Activated CD4-positive, alpha-beta T cell treated with anti-CD3 and anti-CD28 coated beads for 24 hours (primary cell): ENCODE measurements at regions not wholly inside any gene's neighbourhood (a gene's known extent, or its start where the extent isn't known, plus 50 kb on each side); places are given as distances from the start of the nearest gene placed in this dataset.
A peak's percentile ranks its signal among the peaks of the same experiment; 100 is the strongest.

Source experiments
- DNase-seq, 2 donors: peaks; one replicate each; pipeline ENCODE4 v3.0.0-alpha.2; 2020; ENCODE audit warnings: low read depth in 2 of 2

DNA sequence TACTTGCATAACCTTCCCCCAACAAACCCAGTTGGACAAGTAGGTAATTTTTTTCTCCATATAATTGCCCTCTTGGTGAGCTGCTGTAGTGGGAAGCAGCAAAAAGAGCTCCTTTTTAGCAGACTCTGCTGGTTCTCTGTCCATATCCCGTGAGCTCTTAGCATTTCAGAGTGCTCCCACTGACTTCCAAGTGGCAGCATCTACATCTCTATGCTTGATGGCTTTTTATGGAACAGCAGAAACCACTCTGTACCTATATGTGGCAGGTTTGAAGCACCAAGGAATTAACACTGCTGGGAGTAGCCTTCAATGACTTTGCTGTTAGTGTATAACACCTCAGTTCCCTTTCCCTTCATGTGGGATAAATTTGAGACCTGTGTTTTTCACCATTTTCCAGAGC, 168.4 kb upstream of the NHS start:
- DNase-seq: no peak

DNA sequence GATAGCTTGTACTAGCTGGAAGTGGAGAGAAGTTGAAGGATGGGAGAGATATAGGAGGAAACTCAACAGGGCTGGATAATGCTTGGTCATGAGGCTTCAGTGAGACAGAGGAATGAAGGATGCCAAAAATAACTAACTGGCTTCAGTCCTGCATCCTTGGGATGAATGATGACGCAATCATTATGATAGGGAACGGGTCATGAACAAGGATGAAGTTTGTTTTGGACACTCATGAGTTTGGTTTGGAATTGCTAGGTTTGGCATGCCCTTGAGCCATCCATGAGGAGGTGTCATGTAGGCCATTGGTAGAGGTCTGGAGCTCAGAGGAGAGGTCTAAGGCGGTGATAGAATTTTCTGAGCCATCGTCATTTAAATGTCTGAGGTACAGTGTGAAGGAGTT, 160.0 kb upstream of the NHS start:
- no peak for DNase-seq

DNA sequence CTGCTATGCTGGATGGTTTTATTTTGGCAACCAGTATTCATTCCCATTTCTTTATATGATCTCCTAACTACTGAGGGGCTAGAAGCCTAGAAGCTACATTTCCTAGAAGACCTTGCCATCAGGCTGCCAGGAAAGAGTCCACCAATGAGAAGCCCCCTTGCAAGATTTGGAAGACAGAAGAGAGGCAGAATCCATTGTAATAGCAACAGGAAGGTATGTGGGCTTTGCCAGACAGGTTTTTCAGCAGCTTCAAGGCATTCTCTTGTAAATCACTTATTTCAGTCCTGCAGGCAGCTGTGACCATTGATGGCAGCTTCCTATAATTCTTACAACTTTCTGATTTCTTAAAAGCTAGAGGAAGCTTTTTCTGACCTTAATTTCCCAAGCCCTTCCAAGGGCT, 148.3 kb upstream of the NHS start:
- no peak for DNase-seq

DNA sequence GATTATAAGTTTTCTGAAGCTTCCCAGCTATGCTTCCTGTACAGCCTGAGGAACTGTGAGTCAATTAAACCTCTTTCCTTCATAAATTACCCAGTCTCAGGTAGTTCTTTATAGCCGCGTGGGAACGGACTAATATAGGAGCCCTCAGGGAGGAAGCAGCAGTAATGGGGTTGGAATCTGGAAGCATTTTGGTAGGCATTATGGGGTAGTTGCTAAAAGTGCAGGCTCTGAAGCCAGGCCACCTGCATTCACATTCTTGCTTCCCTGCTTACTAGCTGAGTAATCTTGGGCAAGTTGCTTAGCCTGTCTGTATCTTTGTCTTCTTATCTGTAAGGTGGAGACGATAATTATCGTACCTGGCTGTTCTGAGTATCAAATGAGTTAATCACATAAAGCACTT, 137.9 kb upstream of the NHS start:
- no peak for DNase-seq

DNA sequence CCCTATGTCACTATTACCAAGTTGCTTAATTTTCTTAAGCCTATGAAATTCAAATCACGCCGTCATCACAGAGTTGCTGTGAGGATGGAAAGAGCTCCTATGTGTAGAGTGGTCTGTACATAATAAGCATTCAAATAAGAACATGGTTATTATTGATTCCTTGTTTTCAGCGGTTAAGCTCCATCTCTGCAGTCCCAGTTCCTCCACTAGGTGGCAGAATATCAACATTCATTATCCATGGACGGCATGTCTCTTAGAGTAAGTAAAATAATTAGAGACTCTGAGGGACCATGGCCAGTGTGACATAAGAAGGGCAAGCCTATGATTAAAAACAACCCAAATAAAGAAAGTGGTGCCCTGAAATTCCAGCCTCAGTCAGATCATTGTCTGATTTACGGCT, 132.5 kb upstream of the NHS start:
- DNase-seq: peak in 1 of 2 donors; percentile 20

DNA sequence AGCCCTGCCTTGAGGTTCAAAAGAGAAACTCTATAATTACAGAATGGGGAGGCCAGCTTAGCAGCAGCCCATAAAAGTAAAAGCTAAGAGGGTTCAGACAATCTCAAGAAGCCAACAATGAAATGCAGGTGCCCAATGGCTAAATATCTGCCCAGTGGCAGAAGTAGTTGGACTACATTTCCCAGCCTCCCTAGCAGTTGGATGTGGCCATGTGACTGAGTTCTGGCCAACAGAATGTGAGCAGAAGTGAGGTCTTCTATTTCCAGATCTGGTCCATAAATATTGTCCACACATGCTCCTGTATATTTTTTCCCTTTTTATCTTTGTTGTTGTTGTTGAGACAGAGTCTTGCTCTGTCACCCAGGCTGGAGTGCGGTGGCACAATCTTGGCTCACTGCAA, 127.9 kb upstream of the NHS start:
- no peak for DNase-seq

DNA sequence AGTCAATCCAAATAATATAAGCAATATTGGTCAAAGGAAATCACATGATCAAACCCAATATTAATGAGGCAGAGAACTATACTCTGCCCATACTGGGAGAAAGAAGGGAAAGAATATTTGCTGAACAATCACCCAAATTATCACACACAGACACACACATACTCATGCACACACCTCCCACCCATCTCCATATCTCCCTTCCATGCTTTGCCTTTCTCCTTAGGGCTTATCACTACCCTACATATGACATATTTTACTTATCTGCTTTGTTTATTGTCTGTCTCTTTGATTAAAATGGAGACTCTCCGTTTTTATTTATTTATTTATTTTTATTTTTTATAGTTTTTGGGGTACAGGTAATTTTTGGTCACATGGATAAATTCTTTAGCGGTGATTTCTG, 112.9 kb upstream of the NHS start:
- DNase-seq: no peak

DNA sequence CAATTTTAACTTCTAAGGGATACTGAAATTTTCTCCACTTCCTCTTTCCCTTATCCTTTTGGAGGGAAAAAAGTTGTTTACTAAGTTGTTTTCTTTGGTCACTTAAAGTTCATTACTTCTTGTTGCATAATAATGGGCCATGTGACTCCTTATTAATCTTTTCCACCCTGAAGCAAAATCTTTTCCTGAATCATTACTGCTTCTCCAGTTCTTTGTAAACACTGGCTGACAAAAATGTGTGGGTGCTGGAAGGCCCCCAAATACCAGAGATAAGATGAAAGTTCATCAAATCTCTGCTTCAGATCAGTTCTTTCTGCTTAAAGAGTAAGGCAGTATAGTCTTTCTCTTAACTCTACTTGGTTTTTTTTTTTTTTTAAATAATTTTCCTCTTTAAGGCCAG, 108.9 kb upstream of the NHS start:
- no peak for DNase-seq

DNA sequence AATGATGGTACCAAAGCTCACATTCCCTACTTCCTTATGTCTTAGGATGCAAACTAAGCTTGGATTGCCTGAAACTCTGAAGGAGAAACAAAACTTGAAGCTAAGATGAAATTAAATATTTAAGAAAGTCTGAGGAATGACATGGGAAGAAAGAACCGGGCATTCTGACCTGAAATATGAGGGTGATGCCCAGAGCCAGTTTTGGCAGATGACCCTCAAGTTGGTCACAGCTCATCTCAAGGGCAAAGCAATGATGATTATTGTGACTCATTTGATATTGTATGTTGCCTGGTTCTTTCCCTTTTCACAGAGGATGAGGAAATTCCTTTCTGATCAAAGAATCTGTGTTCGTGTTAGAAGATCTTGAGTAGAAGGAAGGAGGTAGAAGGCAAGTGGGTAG, 96.0 kb upstream of the NHS start:
- no peak for DNase-seq

DNA sequence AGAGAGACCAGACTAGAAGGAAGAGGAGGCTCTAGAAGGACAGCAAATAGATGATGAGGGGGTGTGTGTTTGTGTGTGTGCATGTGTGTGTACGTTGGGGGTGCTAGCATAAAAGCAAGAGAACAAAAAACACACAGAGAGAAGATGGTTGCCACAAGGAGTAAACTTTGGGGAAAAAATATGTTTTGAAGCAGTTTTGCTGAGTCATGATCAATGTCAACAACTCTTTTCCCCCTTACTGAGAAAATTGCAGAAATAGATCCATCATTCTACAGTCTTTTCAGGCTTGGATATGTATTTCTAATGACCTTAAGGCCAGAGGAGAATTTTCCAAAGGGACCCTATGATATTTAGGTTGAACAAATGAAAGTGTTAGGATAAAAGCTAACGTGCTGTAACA, 89.0 kb upstream of the NHS start:
- DNase-seq: no peak

DNA sequence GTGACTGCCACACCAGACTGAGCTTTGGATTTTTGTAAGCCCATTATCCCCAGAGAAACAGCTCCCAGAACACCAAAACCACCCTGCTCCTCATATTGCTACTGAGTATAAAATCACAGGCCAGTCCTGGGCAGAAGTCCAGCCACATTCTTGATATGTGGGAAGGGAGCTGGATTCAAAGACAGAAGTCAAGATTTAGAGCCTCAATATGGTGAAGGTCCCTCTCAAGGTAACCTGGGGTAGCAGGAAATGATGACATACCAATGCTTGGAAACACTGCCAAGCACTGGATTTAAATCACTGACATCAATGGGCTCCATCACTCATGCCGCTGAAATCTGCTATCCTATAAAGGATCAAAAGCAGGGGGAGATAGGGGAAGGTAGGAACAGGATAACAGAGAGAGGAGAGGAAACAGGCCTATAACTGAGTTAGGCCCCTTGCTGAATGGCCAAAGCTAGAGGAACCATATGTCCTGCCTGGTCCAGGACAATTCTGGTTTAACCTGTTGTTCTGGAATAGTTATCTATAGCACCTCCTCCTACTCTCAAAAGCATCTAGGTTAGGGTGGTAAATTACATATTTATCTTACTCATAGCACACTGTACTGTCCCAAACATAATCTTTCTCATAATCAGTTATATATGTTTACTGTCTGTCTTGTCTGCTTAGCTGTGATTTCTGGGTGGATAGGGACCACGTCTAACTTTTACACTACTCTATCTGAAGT, 83.7 kb upstream of the NHS start:
- no peak for DNase-seq

DNA sequence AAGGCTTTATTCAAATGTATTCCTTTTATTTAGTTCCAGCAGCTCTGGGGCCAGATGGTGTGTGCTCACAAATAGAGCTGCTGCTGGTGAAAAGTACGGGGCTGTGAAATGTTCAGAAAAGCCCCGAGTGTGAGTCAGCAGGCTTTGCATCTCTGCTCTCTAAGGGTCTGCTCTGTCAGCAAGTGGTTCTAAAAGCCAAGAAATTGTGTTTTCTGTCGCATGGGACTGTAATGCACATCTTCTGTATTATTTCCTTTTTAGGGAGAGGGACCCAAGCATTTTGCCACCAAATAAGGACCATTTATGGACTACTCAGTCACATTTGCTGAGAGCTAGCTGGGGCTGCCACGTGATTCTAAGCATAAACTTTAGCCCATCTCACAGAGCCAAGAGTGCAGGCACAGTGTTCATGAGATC, 82.9 kb upstream of the NHS start:
- no peak for DNase-seq

DNA sequence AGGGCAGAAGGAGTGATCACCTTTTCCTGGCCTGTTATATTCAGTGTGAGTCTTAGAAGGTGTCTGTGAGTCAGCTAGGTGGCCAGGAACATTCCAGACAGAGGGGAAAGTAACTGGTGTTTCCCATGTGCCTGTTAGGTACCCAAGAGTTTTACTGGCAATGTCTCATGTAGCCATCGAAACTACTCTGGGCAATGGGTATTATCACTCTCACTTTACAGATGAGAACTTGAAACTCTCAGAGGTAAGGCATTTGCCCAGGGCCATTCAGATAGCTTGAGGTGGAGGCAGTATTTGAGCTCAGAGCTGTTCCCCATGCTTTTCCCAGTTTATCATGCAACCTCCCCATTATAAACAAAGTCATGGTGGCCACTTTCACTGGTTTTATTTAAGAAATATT, 80.4 kb upstream of the NHS start:
- DNase-seq: no peak

DNA sequence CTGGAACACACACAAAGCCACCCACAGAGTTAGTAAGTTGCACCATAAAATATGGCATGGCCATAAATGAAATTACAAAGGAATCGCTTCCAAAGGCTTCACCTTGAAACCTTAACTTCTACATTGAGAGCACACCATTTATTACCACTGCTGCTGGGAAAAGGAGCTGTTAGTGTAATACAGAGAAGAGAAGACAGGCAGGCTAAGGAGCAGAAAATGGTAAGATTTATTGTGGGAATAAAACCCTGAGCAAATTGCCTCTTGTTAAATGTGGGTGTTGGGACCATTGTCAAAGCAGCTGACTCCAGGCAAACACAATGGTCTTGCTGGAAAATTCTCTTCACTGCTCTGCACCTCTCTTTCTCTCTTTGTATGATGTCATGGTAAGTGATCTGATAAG, 79.2 kb upstream of the NHS start:
- DNase-seq: no peak

DNA sequence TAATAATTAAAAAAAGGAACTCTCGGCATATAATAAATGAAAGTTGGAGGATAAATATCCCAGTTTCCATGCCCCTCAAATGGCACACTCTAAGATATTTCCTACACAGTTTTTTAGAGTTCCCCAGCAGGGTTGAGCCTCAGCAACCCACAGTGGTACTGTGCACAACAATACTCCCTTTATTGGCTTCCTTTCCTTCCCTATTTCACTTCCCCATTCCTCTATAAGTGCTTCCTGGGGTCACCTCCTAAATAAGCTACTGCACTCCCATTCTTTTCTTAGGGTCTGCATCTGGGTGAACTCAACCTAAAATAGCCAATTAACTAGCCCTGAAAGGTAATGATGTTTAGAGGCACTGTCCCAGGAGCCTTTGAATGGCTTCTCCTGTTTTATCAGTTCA, 76.4 kb upstream of the NHS start:
- no peak for DNase-seq

DNA sequence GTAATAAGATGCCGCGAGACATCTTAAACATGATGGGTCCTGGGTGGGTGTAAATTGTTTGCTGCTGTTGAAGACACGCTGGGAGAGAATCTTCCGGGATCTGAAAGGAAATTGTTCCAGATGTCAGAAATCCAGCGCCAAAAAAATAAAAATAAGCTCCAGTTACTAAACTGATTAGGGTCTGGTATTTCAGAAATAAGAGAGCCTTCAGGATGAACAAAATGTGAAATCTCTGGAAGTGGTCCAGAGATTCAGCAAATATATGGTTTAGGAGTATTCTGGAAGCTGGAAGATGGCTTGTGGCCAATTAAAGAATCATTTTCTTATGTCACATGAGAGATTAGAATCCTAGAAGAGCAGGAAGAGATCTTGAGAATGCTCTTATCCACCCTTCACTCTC, 75.8 kb upstream of the NHS start:
- DNase-seq: no peak

DNA sequence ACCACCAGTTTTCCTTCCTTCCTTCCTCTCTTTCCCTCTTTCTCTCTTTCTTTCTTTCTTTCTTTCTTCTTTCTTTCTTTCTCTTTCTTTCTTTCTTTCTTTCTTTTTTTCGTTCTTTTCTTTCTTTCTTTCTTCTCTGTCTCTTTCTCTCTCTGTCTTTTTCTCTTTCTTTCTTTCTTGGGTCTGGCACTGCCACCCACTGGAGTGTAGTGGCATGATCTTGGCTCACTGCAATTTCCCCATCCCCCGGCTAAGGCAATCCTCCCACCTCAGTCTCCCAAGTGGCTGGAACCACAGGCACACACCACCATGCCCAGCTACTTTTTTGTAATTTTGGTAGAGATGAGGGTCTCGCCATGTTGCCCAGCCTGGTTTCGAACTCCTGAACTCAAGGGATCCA, 51.6 kb upstream of the NHS start:
- no peak for DNase-seq
